GM18907 (cell line): ENCODE measurements at regions not wholly inside any gene's neighbourhood (a gene's known extent, or its start where the extent isn't known, plus 50 kb on each side); places are given as distances from the start of the nearest gene placed in this dataset.

Source experiments
- ATAC-seq: cut with Tn5 transposase; IDR thresholded peaks from one replicate; pipeline ENCODE4 v1.9.1; 2021; ENCODE audit warnings: mild to moderate bottlenecking, moderate library complexity; ENCODE audit not compliant: unreplicated experiment

DNA sequence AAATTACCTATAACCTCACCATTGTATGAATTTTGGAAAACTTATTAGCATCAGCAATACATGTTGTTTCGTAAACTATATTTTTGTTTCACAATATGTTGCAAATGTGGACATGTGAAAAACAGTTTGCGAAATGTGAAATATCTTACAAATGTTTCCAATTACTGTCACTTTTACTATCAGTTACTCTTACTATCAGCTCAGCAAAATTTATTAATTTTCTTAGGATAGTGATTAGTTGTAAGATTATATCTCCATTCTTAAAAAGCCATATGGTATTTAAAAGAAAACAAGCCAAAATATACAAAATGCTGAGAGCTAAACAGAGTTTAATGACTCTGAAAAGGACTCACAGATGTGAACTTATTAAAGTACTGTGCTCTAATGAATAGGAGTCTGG, 111.9 kb upstream of the LPAR1 start:
- no peak for ATAC-seq

DNA sequence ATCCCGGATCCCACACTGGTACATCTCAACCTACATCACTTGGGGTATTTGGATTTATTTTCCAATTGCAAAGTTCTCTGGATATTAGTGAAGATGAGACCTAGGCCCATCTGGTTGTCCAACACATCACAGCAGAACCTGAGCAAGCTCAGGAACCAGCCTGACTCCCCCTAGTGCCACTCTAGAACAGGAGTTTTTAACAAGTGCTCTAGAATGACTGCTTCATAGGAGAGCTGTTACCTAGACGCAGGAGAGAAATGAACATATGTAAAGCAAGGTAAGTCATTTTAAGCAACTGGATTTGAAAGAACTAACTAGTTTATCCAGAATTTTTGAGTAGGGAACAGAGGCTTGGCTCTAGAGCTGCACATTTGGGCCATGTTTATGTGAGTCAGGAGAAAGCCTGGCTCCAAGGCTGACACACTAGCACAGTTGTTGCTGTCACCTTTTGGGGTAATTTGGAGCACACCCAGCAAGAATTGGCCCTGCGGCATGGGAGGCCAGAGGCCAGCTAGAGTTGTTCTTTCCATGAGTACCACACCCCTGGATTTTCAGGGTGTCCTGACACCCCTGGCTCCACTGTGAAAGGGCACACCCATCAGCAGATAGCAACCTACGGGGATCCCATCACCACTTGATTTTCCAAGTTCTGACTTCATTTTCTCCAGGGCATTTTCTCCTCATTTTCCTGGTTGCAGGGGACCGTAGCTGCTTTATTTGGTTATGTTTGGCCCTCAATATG, 110.9 kb upstream of the LPAR1 start:
- peak; percentile 52 for ATAC-seq

DNA sequence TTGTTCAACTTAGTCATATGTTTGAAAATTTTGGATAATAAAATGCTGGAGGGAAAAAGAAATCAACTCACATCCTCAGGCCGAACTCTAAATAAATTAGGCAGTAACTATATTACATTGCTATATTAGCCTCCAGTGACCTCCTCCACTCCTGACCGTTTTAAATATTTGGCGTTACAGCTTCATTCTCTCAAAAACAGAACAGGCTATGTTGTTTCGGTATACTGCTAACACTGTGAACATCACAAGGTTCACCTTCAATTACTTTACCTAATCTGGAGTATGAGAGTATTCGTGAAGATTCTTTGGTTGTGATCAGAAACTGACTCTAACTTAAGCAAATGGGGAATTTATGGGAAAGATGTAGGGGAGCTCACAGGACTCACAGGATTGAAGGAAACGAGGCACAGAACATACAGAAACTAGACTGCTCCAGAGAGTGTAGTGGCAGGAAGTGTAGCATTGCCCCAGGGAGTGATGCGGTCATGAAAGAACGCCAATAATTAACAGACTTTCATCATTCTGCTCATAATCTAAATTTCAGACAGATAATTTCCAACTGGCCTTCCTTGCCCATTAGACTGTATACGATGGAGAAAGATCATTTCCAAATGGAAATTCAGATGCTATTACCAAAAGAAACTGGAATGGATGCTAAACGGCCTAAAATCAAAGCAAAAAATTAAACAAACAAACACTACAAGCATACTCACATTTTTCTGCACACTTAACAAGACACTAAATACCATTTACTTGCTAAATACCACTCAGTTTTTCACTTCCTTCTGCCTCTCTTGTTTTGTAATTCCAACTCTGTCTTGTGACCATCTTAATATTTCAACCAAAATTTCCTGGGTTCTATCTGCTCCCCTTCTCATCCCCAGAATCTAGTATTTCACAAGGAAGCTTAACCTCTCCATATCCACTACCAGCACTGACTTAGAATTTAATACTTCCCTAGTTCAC, 110.1 kb upstream of the LPAR1 start:
- peak; percentile 94 for ATAC-seq

GRCh38 chr9:111147041-111147440, 108.8 kb upstream of the LPAR1 start:
- no peak for ATAC-seq

- no peak for ATAC-seq
Observed at GRCh38 chr9:111144741-111145140, 106.5 kb upstream of the LPAR1 start.

DNA sequence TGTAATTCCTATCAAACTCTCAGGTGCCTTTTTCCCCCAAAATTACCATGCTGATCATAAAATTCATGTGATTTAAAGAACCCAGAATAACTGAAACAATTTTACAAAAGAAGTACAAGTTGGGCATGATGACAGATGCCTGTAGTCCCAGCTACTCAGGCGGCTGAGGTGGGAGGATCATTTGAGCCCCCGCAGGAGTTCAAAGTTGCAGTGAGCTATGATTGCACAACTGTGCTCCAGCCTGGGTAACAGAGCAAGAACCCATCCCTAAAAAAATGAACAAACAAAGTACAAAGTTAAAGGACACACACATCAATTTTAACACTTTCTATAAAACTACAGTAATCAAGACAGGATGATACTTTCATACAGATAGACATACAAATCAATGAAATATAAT, 97.9 kb upstream of the LPAR1 start:
- no peak for ATAC-seq

GRCh38 chr9:111131211-111131610, 92.9 kb upstream of the LPAR1 start:
- no peak for ATAC-seq

DNA sequence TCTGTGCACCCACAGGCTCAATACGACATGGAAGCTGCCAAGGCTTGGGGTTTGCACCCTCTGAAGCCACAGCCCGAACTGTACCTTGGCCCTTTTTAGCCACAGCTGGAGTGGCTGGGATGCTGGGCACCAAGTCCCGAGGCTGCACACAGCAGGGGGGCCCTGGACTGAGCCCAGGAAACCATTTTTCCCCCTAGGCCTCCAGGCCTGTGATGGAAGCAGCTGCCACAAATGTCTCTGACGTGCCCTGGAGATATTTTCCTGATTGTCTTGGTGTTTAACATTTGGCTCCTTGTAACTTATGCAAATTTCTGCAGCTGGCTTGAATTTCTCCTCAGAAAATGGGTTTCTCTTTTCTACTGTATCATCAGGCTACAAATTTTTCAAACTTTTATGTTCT, 82.3 kb upstream of the LPAR1 start:
- no peak for ATAC-seq

DNA sequence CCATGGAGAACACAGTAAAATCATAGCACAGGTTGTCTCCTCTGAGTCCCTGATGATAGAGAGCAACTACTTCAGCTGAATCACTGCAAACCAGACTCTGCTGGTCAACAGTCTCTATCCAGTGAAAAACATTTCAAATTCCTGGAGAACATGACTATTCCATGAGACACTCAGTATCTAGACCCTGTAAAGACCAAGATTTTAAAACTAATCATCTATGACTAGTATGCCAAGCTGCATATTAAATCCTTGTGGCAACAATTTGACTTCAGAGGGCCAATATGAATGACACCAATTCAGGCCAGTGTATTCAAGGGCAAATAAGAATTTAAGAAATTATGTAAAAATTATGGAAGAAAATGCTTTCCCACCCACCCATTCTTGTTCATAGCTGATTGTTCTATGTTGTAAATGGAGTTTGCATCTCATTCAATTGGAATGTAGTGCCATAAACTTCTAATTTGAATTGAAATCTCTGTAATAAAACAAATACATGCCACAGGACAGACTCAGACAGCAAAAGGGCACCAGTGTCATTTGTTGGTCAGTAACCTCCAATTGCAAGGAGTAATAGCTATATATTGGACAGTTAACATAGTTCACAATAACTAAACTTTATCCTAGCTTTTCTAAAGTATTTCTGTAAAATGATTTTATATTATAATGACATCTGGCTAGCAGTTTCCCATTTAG, 80.1 kb upstream of the LPAR1 start:
- ATAC-seq, result no peak

- ATAC-seq, result no peak
Observed at GRCh38 chr9:111114486-111114885, 76.2 kb upstream of the LPAR1 start.

- no peak for ATAC-seq
Observed at GRCh38 chr9:111113712-111114111, 75.4 kb upstream of the LPAR1 start.

GRCh38 chr9:111110805-111111204, 72.5 kb upstream of the LPAR1 start:
- ATAC-seq, result no peak

DNA sequence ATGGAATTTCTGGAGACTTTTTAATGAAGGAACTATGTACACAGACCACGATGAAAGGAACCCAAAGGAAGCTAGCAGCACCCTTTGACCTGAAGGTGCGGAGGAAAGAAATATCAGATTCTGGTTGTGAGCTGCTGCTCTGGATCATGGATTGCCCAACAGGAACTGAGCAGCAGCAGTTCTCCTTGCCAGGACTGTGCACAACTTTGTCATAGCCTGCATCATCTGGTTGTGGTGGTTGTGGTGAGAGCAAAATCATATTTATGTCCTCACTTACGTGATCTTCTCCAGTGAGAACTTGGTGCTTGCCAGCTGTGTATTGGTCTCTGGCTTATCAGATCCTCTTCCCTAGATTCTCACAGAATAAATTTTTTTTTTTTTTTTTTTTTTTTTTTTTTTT, 70.7 kb upstream of the LPAR1 start:
- ATAC-seq, result no peak

- ATAC-seq, result no peak
Observed at GRCh38 chr9:111107141-111107540, 68.9 kb upstream of the LPAR1 start.

- no peak for ATAC-seq
Observed at GRCh38 chr9:111106202-111106601, 67.9 kb upstream of the LPAR1 start.

- ATAC-seq, result no peak
Observed at GRCh38 chr9:111102793-111103464, 64.7 kb upstream of the LPAR1 start.

DNA sequence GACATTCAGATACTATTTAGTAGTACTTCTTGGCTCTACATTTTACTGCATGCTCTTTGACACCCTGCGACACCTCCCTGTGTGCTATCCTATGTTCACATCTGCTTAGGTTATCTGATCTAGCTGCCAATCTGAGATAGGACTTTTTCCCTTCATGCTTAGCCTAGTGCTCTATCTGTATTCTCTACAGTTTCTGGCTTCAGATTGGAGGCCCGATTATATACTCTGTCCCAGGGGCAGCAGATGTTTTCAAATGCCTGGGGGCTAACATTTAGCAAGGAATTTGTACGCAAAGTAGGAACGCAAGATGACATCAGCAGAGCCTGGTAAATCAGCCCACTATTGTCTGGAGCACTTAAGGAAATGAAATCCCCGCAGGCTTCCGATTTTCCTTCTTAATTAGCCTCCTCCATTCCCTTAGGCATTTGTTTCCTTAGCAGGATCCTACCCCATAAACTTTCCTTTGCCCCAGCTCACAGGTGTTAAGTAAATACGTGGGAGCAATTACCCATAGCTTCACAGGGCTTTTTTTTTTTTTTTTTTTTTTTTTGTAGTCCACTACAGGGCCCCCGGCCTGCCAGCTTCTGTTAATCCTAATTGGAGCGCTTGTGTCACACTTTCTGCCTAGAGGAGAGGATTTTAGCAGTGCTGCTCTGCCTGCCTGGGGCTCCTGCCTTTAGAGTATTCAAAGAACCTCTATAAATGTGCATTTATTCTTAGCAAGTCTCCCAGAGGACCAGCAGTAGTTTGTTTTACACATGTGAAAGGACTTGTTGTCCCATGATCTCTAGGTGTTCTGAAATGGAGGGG, 61.1 kb upstream of the LPAR1 start:
- ATAC-seq, result no peak

GRCh38 chr9:111098093-111098492, 59.8 kb upstream of the LPAR1 start:
- no peak for ATAC-seq

GRCh38 chr9:111096051-111096450, 57.8 kb upstream of the LPAR1 start:
- no peak for ATAC-seq

- no peak for ATAC-seq
Observed at GRCh38 chr9:111095441-111095840, 57.2 kb upstream of the LPAR1 start.
